Loucy (cell line): ENCODE measurements at regions not wholly inside any gene's neighbourhood (a gene's known extent, or its start where the extent isn't known, plus 50 kb on each side); places are given as distances from the start of the nearest gene placed in this dataset.

Experiments
- H2AFZ ChIP-seq: fragments of 200-600 bp; sonication (generic); 2 replicates; pipeline ENCODE4 v1.6.0; 2016; ENCODE audit warnings: antibody characterized with exemption, mild to moderate bottlenecking, low read length, moderate library complexity
- H3F3A ChIP-seq: fragments of 200-600 bp; 2 replicates; pipeline ENCODE4 v1.6.0; 2016; ENCODE audit warnings: antibody characterized with exemption, low read depth, mild to moderate bottlenecking
- H3K27me3 ChIP-seq: fragments of 200-600 bp; sonication (generic); 2 replicates; pipeline ENCODE4 v1.6.1; 2014; ENCODE audit warnings: low read length, mild to moderate bottlenecking; ENCODE audit not compliant: insufficient read depth, poor library complexity, severe bottlenecking
- H3K36me3 ChIP-seq: fragments of 200-600 bp; sonication (generic); 2 replicates; pipeline ENCODE4 v1.6.1; 2016; ENCODE audit warnings: low read length; ENCODE audit not compliant: insufficient read depth
- H3K4me1 ChIP-seq: fragments of 200-600 bp; sonication (generic); 2 replicates; pipeline ENCODE4 v1.5.1; 2014; ENCODE audit warnings: low read length, mild to moderate bottlenecking; ENCODE audit not compliant: insufficient read depth, poor library complexity, severe bottlenecking
- H3K4me2 ChIP-seq: fragments of 200-600 bp; sonication (generic); 2 replicates; pipeline ENCODE4 v1.6.0; 2014; ENCODE audit warnings: antibody characterized with exemption, low read length, low read depth, mild to moderate bottlenecking; ENCODE audit not compliant: poor library complexity, severe bottlenecking
- H3K4me3 ChIP-seq: fragments of 200-600 bp; sonication (generic); 2 replicates; pipeline ENCODE4 v1.5.1; 2014; ENCODE audit warnings: low read length, mild to moderate bottlenecking, mixed read lengths; ENCODE audit not compliant: poor library complexity, severe bottlenecking
- H3K79me2 ChIP-seq: fragments of 200-600 bp; sonication (generic); 2 replicates; pipeline ENCODE4 v1.6.1; 2014; ENCODE audit warnings: low read length; ENCODE audit not compliant: insufficient read depth
- H3K9ac ChIP-seq: fragments of 200-600 bp; sonication (generic); 2 replicates; pipeline ENCODE4 v1.6.0; 2014; ENCODE audit warnings: mild to moderate bottlenecking, low read depth, low read length, moderate library complexity; ENCODE audit not compliant: poor library complexity, severe bottlenecking
- H3K9me2 ChIP-seq: fragments of 200-600 bp; sonication (generic); replicated peaks from 2 replicates; pipeline ENCODE4 v1.6.1; 2016; ENCODE audit warnings: low read depth, low read length, mixed read lengths
- H3K9me3 ChIP-seq: fragments of 200-600 bp; sonication (generic); 2 replicates; pipeline ENCODE4 v1.6.1; 2014; ENCODE audit warnings: mild to moderate bottlenecking, antibody characterized with exemption, low read length, low read depth; ENCODE audit not compliant: insufficient read depth
- H4K20me1 ChIP-seq: fragments of 200-600 bp; sonication (generic); 2 replicates; pipeline ENCODE4 v1.6.0; 2014; ENCODE audit warnings: antibody characterized with exemption, low read length, mild to moderate bottlenecking; ENCODE audit not compliant: insufficient read depth, poor library complexity, severe bottlenecking
- CTCF ChIP-seq: fragments of 200-600 bp; sonication (generic); conservative IDR thresholded peaks from 2 replicates; pipeline ENCODE4 v1.5.1; 2014; ENCODE audit warnings: mild to moderate bottlenecking, antibody characterized with exemption, low read length
- EZH2phosphoT487 ChIP-seq: fragments of 200-600 bp; IDR thresholded peaks from 2 replicates; pipeline ENCODE4 v1.6.1; 2018; ENCODE audit warnings: antibody characterized with exemption, mild to moderate bottlenecking, moderate library complexity, borderline replicate concordance

GRCh38 chr1:168472223-168472622, 71.6 kb downstream of the XCL2 start:
- Histone ChIP-seq H3K9ac (no peak overlapping the region), H3K4me3 (no peak overlapping the region), H3K4me2 (no peak overlapping the region), H3K36me3 (no peaks in the 10 kb centered on the region), H3K9me3 (peaks cover 15% of the 10 kb centered on the region; the same call in 1 of the 2 replicates), H3K27me3 (no peaks in the 10 kb centered on the region), H3K79me2 (no peaks in the 10 kb centered on the region), H3K9me2 (no peaks in the 10 kb centered on the region), H4K20me1 (no peaks in the 10 kb centered on the region), H3K4me1 (peaks cover 35% of the 10 kb centered on the region), H3F3A (peaks cover 3% of the 10 kb centered on the region; the same call in 1 of the 2 replicates), H2AFZ (no peak overlapping the region)
- no peak for TF ChIP-seq EZH2phosphoT487
- TF ChIP-seq CTCF, result no peak

- H3K79me2 ChIP-seq, result no peaks in the 10 kb centered on the region
- no peaks in the 10 kb centered on the region for H3K27me3 ChIP-seq
- peaks cover 15% of the 10 kb centered on the region; the same call in 1 of the 2 replicates for H3K9me3 ChIP-seq
- H3K4me3 ChIP-seq, result no peak overlapping the region
- H3K4me1 ChIP-seq, result peaks cover 43% of the 10 kb centered on the region
- H3K9ac ChIP-seq, result no peak overlapping the region
- H3K4me2 ChIP-seq, result no peak overlapping the region
- TF ChIP-seq EZH2phosphoT487 (no peak), CTCF (no peak)
- H3F3A ChIP-seq, result peaks cover 3% of the 10 kb centered on the region; the same call in 1 of the 2 replicates
- no peaks in the 10 kb centered on the region for H3K9me2 ChIP-seq
- no peaks in the 10 kb centered on the region for H4K20me1 ChIP-seq
- H3K36me3 ChIP-seq, result no peaks in the 10 kb centered on the region
- 0 out of 2 replicates have a peak overlapping the region, but pooled peaks have one; percentile 61 for H2AFZ ChIP-seq
Observed at GRCh38 chr1:168470901-168471431, 72.8 kb downstream of the XCL2 start.

GRCh38 chr1:168469690-168470089, 74.1 kb downstream of the XCL2 start:
- peaks cover 48% of the 10 kb centered on the region for H3K4me1 ChIP-seq
- H3K9me2 ChIP-seq, result no peaks in the 10 kb centered on the region
- no peak overlapping the region for H3K4me3 ChIP-seq
- no peaks in the 10 kb centered on the region for H3K36me3 ChIP-seq
- H4K20me1 ChIP-seq, result no peaks in the 10 kb centered on the region
- H3K27me3 ChIP-seq, result no peaks in the 10 kb centered on the region
- no peak overlapping the region for H3K9ac ChIP-seq
- H2AFZ ChIP-seq, result no peak overlapping the region
- peaks cover 3% of the 10 kb centered on the region; the same call in 1 of the 2 replicates for H3F3A ChIP-seq
- TF ChIP-seq CTCF (no peak), EZH2phosphoT487 (no peak)
- H3K79me2 ChIP-seq, result no peaks in the 10 kb centered on the region
- H3K4me2 ChIP-seq, result no peak overlapping the region
- peaks cover 10% of the 10 kb centered on the region; the same call in 1 of the 2 replicates for H3K9me3 ChIP-seq
